SU-DHL-6 (cell line): ENCODE measurements at regions not wholly inside any gene's neighbourhood (a gene's known extent, or its start where the extent isn't known, plus 50 kb on each side); places are given as distances from the start of the nearest gene placed in this dataset.

Source experiments
- H2AFZ ChIP-seq: fragments of 200-600 bp; sonication (generic); 2 replicates; pipeline ENCODE4 v1.6.1; 2014; ENCODE audit warnings: low read depth, mild to moderate bottlenecking, moderate library complexity, mixed read lengths, antibody characterized with exemption, low read length; ENCODE audit not compliant: severe bottlenecking
- H3F3A ChIP-seq: fragments of 200-600 bp; shearing (Covaris generic); 2 replicates; pipeline ENCODE4 v1.6.0; 2016; ENCODE audit warnings: antibody characterized with exemption, mild to moderate bottlenecking; ENCODE audit not compliant: insufficient read depth
- H3K27ac ChIP-seq: fragments of 200-600 bp; sonication (generic); 2 replicates; pipeline ENCODE4 v1.5.1; 2016; ENCODE audit warnings: low read depth, mild to moderate bottlenecking, low read length, moderate library complexity, mixed read lengths
- H3K27me3 ChIP-seq: fragments of 200-600 bp; sonication (generic), shearing (Covaris generic); 2 replicates; pipeline ENCODE4 v1.6.0; 2014; ENCODE audit warnings: mild to moderate bottlenecking, low read length
- H3K36me3 ChIP-seq: fragments of 200-600 bp; sonication (generic); 2 replicates; pipeline ENCODE4 v1.6.1; 2014; ENCODE audit warnings: mild to moderate bottlenecking, low read length, mixed read lengths
- H3K4me2 ChIP-seq: fragments of 300-600, 200-600 bp; shearing (Covaris generic), sonication (generic); 2 replicates; pipeline ENCODE4 v1.6.0; 2014; ENCODE audit warnings: low read length, low read depth, mild to moderate bottlenecking; ENCODE audit not compliant: poor library complexity, severe bottlenecking
- H3K4me3 ChIP-seq: fragments of 200-600 bp; sonication (generic); 2 replicates; pipeline ENCODE4 v1.5.1; 2014; ENCODE audit warnings: antibody characterized with exemption, low read length, mild to moderate bottlenecking, mixed read lengths; ENCODE audit not compliant: insufficient read depth, poor library complexity, severe bottlenecking
- H3K79me2 ChIP-seq: fragments of 200-600 bp; sonication (generic); 2 replicates; pipeline ENCODE4 v1.6.1; 2014; ENCODE audit warnings: mild to moderate bottlenecking, low read length, moderate library complexity; ENCODE audit not compliant: insufficient read depth
- H3K9ac ChIP-seq: fragments of 200-600 bp; sonication (generic); 2 replicates; pipeline ENCODE4 v1.7.0; 2014; ENCODE audit warnings: mild to moderate bottlenecking, low read length
- H3K9me2 ChIP-seq: fragments of 200-600 bp; sonication (generic); replicated peaks from 2 replicates; pipeline ENCODE4 v1.6.1; 2014; ENCODE audit warnings: low read length; ENCODE audit not compliant: insufficient read depth
- H3K9me3 ChIP-seq: fragments of 200-600 bp; sonication (generic); 2 replicates; pipeline ENCODE4 v1.6.1; 2014; ENCODE audit warnings: low read length, mixed read lengths; ENCODE audit not compliant: insufficient read depth
- H4K20me1 ChIP-seq: fragments of 200-600 bp; sonication (generic); 2 replicates; pipeline ENCODE4 v1.6.1; 2014; ENCODE audit warnings: low read depth, mild to moderate bottlenecking, antibody characterized with exemption, low read length, moderate library complexity, mixed read lengths
- EZH2phosphoT487 ChIP-seq: fragments of 200-600 bp; sonication (generic), shearing (Covaris generic); conservative IDR thresholded peaks from 2 replicates; pipeline ENCODE4 v1.6.1; 2018; ENCODE audit warnings: mild to moderate bottlenecking, antibody characterized with exemption, low read length, moderate library complexity, mixed read lengths
- TF ChIP-seq, protein P1 (sequence below): fragments of 200-600 bp; sonication (generic); IDR thresholded peaks from one replicate; pipeline ENCODE4 v1.5.1; 2017; ENCODE audit warnings: antibody characterized with exemption, mild to moderate bottlenecking, low read length, moderate library complexity; ENCODE audit not compliant: insufficient read depth, poor library complexity, severe bottlenecking

DNA sequence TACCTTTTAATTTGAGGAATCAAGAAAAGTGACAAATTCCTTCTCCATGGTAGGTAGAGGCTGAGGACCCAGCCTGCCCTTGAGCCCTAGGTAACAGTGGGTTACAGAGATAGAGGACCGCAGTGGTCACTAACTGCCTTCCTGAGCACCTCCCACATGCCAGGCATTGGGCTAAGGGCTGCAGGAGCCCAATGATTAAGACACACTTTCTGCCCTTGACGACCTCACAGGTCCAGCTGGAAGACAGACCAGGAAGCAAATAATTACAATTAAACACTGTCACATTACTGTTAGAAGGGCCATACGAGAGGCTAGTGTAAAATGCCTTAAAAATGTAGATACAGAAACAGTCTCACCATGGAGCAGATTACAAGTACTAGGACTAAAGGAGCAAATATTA, 156.8 kb upstream of the NFE2L3 start:
- no peaks in the 10 kb centered on the region for H3K27me3 ChIP-seq
- no peak overlapping the region for H2AFZ ChIP-seq
- H3K79me2 ChIP-seq: no peaks in the 10 kb centered on the region
- H3K4me2 ChIP-seq: no peak overlapping the region
- H4K20me1 ChIP-seq: no peaks in the 10 kb centered on the region
- no peaks in the 10 kb centered on the region for H3K9me2 ChIP-seq
- H3K27ac ChIP-seq: no peak overlapping the region
- H3K4me3 ChIP-seq: no peak overlapping the region
- no peak overlapping the region for H3K9ac ChIP-seq
- H3K36me3 ChIP-seq: 0 out of 2 replicates have a peak, but pooled peaks cover 3% of the 10 kb centered on the region
- no peaks in the 10 kb centered on the region for H3F3A ChIP-seq
- no peaks in the 10 kb centered on the region for H3K9me3 ChIP-seq
- TF ChIP-seq, protein P1, sequence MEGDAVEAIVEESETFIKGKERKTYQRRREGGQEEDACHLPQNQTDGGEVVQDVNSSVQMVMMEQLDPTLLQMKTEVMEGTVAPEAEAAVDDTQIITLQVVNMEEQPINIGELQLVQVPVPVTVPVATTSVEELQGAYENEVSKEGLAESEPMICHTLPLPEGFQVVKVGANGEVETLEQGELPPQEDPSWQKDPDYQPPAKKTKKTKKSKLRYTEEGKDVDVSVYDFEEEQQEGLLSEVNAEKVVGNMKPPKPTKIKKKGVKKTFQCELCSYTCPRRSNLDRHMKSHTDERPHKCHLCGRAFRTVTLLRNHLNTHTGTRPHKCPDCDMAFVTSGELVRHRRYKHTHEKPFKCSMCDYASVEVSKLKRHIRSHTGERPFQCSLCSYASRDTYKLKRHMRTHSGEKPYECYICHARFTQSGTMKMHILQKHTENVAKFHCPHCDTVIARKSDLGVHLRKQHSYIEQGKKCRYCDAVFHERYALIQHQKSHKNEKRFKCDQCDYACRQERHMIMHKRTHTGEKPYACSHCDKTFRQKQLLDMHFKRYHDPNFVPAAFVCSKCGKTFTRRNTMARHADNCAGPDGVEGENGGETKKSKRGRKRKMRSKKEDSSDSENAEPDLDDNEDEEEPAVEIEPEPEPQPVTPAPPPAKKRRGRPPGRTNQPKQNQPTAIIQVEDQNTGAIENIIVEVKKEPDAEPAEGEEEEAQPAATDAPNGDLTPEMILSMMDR: no peak
- TF ChIP-seq EZH2phosphoT487: no peak

DNA sequence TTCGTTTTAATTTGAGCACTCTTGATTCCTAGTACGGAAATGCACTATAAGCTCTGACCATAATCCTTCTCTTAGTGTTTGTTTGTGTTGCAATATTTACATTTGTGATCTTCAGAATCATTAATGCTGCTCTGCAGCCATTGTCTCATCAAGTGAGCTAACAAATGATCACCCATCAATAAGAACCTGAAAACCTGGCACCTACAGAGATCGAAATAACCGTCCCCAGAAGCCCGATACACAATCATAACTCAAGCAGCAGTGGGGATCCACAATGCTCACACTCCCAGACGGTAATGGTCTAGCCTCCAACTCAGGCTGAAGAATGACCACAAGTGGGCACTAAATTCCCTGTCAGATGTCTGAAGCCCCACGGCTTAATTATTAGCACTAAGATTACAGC, 156.0 kb upstream of the NFE2L3 start:
- no peaks in the 10 kb centered on the region for H3K9me3 ChIP-seq
- TF ChIP-seq, protein P1: peak; percentile 12
- no peak for TF ChIP-seq EZH2phosphoT487
- H4K20me1 ChIP-seq: no peaks in the 10 kb centered on the region
- H3F3A ChIP-seq: no peaks in the 10 kb centered on the region
- no peak overlapping the region for H3K4me2 ChIP-seq
- no peak overlapping the region for H3K4me3 ChIP-seq
- no peak overlapping the region for H3K27ac ChIP-seq
- H3K27me3 ChIP-seq: no peaks in the 10 kb centered on the region
- no peaks in the 10 kb centered on the region for H3K79me2 ChIP-seq
- H3K9ac ChIP-seq: no peak overlapping the region
- 0 out of 2 replicates have a peak, but pooled peaks cover 3% of the 10 kb centered on the region for H3K36me3 ChIP-seq
- H3K9me2 ChIP-seq: no peaks in the 10 kb centered on the region
- H2AFZ ChIP-seq: no peak overlapping the region

DNA sequence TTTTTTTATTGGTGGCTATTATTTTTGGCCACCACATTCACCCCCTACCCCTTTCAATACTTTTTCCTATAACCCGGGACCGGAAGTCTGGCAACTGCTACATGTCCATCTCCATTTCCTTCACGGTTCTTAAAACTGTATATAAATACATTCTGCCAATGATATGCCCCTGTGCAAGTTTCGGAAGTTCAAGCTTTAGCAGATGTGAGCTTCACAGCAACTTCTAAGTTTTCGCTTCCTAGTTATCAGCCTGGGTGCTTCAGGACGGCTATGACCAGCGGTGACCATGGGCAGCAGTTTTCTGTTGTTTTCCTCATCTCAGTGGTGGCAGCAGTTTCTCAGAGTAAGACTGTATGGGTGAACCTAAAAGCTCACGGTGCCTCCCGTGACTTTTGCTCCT, 153.5 kb upstream of the NFE2L3 start:
- H2AFZ ChIP-seq: no peak overlapping the region

More for the DNA sequence above, 153.5 kb upstream of the NFE2L3 start:
- no peak overlapping the region for H3K27ac ChIP-seq
- H3K9me2 ChIP-seq: no peaks in the 10 kb centered on the region
- no peaks in the 10 kb centered on the region for H3K27me3 ChIP-seq
- H3F3A ChIP-seq: no peaks in the 10 kb centered on the region
- no peak overlapping the region for H3K9ac ChIP-seq
- H3K4me3 ChIP-seq: no peak overlapping the region
- H3K79me2 ChIP-seq: no peaks in the 10 kb centered on the region
- TF ChIP-seq, protein P1: no peak
- no peak for TF ChIP-seq EZH2phosphoT487
- no peaks in the 10 kb centered on the region for H4K20me1 ChIP-seq
- H3K36me3 ChIP-seq: 0 out of 2 replicates have a peak, but pooled peaks cover 3% of the 10 kb centered on the region
- no peak overlapping the region for H3K4me2 ChIP-seq
- H3K9me3 ChIP-seq: no peaks in the 10 kb centered on the region
